ENCODE measurements at regions not wholly inside any gene's neighbourhood (a gene's known extent, or its start where the extent isn't known, plus 50 kb on each side); places are given as distances from the start of the nearest gene placed in this dataset.

- no peaks in the 10 kb centered on the region for H3K27me3 Mint-ChIP-seq (ENCODE audit: low read depth)
- H3K79me2 ChIP-seq (ENCODE audit: insufficient read depth, low read length): no peaks in the 10 kb centered on the region
- WGBS (ENCODE audit: extremely low coverage, insufficient read length, low lambda C conversion rate): no CpG with 5 or more reads among the region's 1 CpG
- H2BK12ac ChIP-seq (ENCODE audit: insufficient read length, low read depth, low read length): no peak overlapping the region
- no peak overlapping the region for H3K18ac ChIP-seq (ENCODE audit: insufficient read length, low read depth, low read length)
- no peak overlapping the region for H3K14ac ChIP-seq (ENCODE audit: insufficient read depth, low read length)
- H2BK5ac ChIP-seq (ENCODE audit: insufficient read length, low read length): no peak overlapping the region
- no peak overlapping the region for H3K4me3 Mint-ChIP-seq
- no peak overlapping the region for H3K4me2 ChIP-seq (ENCODE audit: insufficient read depth, insufficient read length, low read length)
- H3T11ph ChIP-seq (ENCODE audit: low read length): no peak overlapping the region
- DNase-seq: no peak
- H4K20me1 ChIP-seq (ENCODE audit: control insufficient read depth, insufficient read depth, insufficient read length): no peaks in the 10 kb centered on the region
- H3K9me3 Mint-ChIP-seq: peaks cover 0 to 6% of the 10 kb centered on the region in 2 experiments; a peak in 3 of 5 replicates
- H2AFZ ChIP-seq (ENCODE audit: low read length): no peak overlapping the region
- peak overlapping the region in 1 of 3 experiments; percentile 40; a peak in 1 of 7 replicates for H3K27ac Mint-ChIP-seq
- no peak overlapping the region for H3K9ac ChIP-seq (ENCODE audit: extremely low read depth, insufficient read length, low read length)
- no peak overlapping the region for H4K5ac ChIP-seq (ENCODE audit: insufficient read length, low read depth, low read length)
- no peak overlapping the region for H4K8ac ChIP-seq (replicated peaks; ENCODE audit: insufficient read length, low read depth, low read length)
- H3K56ac ChIP-seq (ENCODE audit: insufficient read length, low read depth, low read length): no peak overlapping the region
- no peak overlapping the region for H2BK15ac ChIP-seq (ENCODE audit: low read depth, low read length)
- H3K23ac ChIP-seq (ENCODE audit: insufficient read length, low read depth, low read length): no peak overlapping the region
- H3K4me1 Mint-ChIP-seq: peaks cover 7 to 16% of the 10 kb centered on the region in 2 experiments; a peak in 3 of 4 replicates
- H3K4ac ChIP-seq (ENCODE audit: low read depth, low read length): no peak overlapping the region
- H3K4me1 ChIP-seq (ENCODE audit: insufficient read depth, low read length): no peaks in the 10 kb centered on the region; the same call in 1 of the 2 replicates
- no peak overlapping the region for H2BK120ac ChIP-seq (ENCODE audit: low read depth, low read length, poor library complexity, severe bottlenecking)
- H4K91ac ChIP-seq (ENCODE audit: insufficient read length, low read depth, low read length): no peak overlapping the region
- TF ChIP-seq, protein P1, sequence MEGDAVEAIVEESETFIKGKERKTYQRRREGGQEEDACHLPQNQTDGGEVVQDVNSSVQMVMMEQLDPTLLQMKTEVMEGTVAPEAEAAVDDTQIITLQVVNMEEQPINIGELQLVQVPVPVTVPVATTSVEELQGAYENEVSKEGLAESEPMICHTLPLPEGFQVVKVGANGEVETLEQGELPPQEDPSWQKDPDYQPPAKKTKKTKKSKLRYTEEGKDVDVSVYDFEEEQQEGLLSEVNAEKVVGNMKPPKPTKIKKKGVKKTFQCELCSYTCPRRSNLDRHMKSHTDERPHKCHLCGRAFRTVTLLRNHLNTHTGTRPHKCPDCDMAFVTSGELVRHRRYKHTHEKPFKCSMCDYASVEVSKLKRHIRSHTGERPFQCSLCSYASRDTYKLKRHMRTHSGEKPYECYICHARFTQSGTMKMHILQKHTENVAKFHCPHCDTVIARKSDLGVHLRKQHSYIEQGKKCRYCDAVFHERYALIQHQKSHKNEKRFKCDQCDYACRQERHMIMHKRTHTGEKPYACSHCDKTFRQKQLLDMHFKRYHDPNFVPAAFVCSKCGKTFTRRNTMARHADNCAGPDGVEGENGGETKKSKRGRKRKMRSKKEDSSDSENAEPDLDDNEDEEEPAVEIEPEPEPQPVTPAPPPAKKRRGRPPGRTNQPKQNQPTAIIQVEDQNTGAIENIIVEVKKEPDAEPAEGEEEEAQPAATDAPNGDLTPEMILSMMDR (conservative IDR thresholded peaks at IDR 0.05): no peak
- H3K36me3 Mint-ChIP-seq (ENCODE audit: insufficient read depth in 1 of 3, low read depth in 3 of 3): peaks cover 0 to 4% (median 4%) of the 10 kb centered on the region in 3 experiments; a peak in 4 of 7 replicates
- H2AK5ac ChIP-seq (ENCODE audit: insufficient read length, low read length): no peak overlapping the region
- no peaks in the 10 kb centered on the region for H3K27me3 ChIP-seq (ENCODE audit: insufficient read depth, low read length)
- H2BK20ac ChIP-seq (ENCODE audit: low read depth, low read length, poor library complexity, severe bottlenecking): no peak overlapping the region
- H3K23me2 ChIP-seq (ENCODE audit: insufficient read length, low read depth, low read length, poor library complexity, severe bottlenecking): no peaks in the 10 kb centered on the region
- H3K79me1 ChIP-seq (ENCODE audit: insufficient read depth, low read depth, low read length, poor library complexity, severe bottlenecking): no peaks in the 10 kb centered on the region
- no peaks in the 10 kb centered on the region for H3K9me3 ChIP-seq (ENCODE audit: control insufficient read depth, low read depth, low read length)
- H3K27ac ChIP-seq (ENCODE audit: insufficient read length, low read depth, low read length): no peak overlapping the region
These were observed 321.5 kb downstream of the RND3 start for GRCh38 chr2:150165988-150166312.
